ENCODE measurements at regions not wholly inside any gene's neighbourhood (a gene's known extent, or its start where the extent isn't known, plus 50 kb on each side); places are given as distances from the start of the nearest gene placed in this dataset.

DNA sequence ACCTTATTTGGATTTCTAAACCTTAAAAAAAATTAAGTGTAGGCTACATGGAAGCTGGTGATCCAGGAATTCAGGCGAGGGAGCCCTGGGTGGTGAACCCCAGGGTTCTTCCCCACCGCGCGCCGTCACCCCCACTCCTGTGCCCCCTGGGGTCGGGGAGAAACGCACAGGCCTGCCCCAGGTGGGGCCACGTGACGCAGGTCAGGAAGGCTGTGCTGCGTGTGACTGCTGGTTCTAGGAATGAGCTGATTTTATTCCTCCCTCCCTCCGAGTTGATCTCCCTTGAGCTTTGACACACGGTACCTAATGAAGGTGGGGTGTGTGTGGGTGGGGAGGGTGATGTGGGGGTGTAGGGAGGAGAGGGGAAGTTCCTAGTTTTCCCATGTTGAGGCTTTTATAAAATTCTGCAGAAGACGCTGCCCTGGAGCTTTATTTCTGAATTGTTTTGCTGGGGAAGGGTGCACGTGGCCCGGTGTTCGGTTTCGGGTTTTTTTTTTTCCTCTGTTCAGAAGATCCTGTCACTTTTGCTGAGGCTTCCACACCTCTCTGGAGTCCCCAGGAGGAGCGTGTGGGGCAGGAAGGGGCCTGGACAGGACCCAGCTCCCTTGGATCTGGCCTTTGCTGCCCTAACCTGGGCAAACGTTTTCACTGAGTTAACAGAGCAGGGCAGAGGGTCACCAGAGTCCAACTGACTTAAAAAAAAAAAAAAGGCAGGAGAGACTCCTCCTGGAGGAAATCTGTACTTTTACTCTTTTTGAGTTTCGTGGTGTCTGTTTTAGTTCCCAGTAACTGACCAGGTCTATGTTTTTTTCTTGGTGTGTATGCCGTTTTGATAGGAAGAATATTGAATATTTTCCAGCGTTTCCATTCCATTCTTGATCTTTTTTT is 55.8 kb upstream of the GSE1 start:
- DNase-seq (ENCODE audit: low read depth) = peak; percentile 24

DNA sequence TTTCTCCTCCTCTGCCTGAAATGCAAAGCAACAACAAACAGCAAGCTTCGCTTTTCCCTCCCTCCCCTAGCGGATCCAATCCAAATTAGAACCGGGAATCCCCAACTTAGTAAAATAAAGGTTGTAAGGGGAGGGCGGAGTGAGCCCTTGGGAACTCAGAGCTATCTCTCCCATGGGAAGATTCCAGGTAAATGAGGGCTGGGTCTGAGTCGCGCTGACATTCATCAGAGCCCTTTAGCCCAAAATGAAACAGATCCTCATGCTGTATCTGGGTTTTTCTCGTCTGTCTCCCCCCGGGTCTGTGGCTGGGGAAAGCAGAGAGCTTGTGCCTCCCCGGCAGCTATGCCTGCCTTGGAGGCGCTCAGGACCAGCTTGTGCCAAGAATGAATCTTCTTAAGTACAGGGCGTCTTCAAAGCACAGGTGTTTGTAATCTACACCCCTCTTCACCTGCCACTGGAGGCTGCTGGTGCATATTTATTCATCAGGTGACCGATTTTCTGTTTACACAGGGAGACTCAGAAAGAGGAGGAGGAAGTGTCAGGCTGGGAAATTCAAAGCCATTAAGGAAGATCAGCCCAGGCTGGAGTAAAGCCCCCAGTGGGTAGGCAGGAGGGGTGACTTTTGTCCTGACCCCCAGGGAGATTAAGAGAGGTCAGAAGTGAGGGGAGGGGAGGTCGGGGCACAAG is 55.0 kb upstream of the GSE1 start:
- no peak for DNase-seq (ENCODE audit: low read depth)

DNA sequence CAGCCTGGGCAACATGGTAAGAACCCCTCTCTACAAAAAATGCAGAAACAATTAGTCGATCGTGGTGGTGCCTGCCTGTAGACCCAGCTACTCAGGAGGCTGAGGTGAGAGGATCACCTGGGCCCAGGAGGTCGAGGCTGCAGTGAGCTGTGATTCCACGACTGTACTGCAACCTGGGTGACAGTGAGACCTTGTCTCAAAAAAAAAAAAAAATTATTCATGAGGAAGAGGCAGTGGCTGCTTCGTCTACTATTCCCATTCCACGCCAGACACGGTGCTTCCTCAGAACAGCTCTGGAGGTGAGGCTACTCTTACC is 52.2 kb upstream of the GSE1 start:
- no peak for DNase-seq (ENCODE audit: low read depth)

DNA sequence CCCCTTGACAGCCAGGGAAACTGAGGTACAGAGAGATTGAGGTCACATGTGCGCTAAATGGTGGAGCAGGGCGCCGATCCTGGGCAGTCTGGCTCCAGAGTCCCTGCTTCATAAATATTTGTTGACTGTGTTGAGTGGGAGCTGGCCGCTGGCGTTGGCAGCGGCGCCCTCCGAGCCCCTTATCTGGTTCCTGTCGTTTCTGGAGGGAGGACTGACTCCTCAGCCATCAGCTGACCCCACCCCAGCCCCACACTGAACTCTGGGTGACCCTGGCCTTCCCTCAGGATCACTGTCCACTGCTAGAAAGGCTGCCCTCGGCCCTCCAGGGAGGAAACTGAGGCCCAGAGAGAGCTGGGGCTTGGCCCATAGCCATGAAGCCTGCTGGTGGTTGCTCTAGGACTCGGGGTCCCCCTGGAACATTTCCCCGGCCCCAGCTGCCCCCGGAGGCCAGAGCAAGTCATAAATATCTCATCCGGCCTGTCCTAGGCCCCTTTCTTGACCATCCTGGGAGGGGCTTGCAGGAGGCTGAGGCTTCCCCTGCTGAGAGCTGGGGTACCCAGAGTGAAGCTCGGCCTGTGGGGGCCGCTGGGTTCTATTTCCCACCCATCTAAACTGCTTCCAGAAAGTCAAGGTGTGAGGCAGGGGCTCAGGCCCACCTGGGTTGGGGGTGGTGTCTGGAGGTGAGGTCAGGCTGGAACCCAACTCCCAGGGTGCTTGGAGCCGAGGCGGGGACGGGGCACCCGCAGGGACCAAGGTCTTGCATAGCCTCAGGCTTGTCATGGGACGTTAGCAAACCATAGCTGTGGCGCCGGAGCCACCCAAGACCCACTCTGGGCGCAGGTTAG is 51.7 kb upstream of the GSE1 start:
- DNase-seq (ENCODE audit: low read depth) = no peak

DNA sequence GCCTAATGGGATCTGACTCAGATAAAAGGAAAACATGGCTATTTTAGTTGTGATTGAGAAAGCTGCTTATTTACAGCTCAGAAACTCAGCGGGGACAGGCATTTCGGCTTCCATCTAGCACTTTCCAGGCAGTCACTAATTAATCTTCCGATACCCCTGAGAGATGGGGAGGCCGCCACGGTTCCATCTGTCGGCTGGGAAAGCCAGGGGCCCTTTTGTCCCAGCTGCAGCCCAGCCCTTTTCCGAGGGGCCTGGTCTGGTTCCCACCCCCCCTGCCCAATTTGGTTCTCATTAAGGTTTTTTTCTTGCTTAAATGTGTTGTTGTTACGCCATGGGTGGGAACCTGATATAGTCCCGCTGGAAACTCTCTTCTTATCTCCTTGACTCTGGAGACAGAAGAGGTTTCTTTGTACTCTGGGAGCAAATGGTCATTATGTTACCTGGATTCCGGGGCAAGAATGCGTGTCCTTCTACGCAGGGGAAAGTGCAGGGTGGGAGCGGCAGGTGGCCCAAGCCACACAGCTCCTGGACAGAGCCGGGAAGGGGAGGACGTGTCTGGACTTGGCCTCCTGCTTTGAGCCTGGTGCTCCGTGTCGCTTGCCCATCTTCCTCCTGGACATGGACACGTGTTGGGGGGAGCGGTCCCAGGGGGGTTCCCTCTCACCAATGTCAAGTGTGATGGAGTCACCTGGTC is 50.9 kb upstream of the GSE1 start:
- DNase-seq (ENCODE audit: low read depth) = no peak

DNA sequence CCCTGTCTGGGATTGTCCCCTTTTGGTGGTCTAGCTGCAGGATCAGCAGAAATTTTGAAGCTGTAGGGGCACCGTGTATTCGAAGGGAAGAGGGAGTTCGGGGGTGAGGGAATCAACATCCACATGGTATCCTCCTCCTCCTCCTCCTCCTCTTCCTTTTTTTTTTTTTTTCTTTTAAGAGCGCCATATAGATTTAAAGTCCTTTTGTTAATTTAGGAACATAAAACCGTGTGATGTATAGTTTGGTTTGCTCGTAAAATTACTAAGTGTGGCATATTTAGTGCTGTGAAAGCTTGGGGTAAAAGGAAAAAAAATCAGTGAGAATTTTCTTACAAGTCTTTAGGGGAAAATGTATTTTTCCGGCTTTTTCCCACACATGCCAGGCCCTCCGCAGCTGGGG is 50.1 kb upstream of the GSE1 start:
- no peak for DNase-seq (ENCODE audit: low read depth)

Data from stimulated activated CD8-positive, alpha-beta memory T cell treated with anti-CD3 and anti-CD28 coated beads, Interleukin-12 subunit alpha, Interleukin-12 subunit beta, amount 100 ng/mL, for 4 hours (primary cell).